LoVo (cell line): ENCODE measurements at regions not wholly inside any gene's neighbourhood (a gene's known extent, or its start where the extent isn't known, plus 50 kb on each side); places are given as distances from the start of the nearest gene placed in this dataset.

ENCODE experiments used
- DNase-seq: peaks from one replicate; pipeline ENCODE4 v3.0.0-alpha.2; 2016; ENCODE audit warnings: low spot score

GRCh38 chr4:22336822-22337221 is 179.0 kb downstream of the ADGRA3 start:
- DNase-seq, result no peak

- DNase-seq, result no peak
Measured at GRCh38 chr4:22334155-22334554, 181.7 kb downstream of the ADGRA3 start.

DNA sequence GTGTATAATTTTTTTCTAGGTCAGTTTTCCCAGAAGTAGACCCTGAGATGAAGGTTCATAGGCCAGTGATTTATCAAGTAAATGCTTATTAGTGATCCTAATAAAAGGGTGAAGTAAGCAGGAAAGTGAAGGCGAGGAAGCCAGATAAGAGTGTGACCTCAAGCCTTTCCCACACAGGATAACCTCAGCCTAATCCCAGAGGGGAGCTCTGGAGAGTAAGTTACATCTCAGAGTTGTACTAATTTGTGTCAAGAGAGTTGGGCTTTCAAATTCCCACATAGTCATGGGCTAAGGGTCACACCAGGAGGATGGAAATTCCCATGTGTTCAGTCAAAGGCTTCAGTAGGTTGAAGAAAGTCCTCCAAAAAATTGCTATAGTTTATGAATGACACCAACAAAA is 191.4 kb downstream of the ADGRA3 start:
- DNase-seq, result no peak

DNA sequence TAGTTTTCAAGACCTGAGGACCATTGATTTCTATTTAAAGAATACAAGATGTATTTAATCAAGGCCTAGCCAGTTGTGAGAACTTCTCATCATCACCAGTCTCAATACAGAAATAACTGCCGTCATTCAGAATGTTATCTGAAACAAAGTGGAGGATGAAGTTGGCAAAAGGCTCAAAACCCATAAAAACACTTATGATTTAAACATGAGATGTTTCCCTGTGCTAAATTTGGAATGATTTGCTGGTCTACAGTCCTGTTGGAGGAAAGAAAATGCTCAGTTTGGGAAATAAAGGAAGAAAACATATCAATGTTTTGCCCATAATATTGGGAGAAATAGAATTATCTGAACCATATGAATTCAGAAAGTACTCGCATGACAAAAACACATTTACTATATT is 192.2 kb downstream of the ADGRA3 start:
- DNase-seq, result no peak

- DNase-seq, result no peak
Measured at GRCh38 chr4:22322996-22323395, 192.9 kb downstream of the ADGRA3 start.

DNA sequence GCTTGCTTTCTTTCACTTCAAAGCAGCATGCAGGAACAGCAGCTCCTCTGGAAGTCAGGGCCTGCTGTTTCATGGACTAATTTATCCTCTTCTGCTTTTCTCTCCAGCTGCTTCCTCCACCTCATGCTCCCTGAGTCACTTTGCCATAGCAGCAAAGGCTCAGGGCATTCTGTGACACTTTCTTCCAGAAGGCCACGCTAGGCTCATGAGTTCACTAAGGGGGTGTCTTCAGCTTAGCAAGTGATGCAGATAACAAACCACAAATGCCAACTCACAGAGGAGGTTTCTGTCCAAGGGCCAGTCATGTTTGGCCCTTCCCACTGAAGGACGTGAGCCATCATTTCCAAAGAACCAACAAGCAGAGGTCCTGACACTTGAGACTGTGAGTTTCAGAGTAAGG is 200.2 kb downstream of the ADGRA3 start:
- DNase-seq, result no peak

- no peak for DNase-seq
Measured at GRCh38 chr4:22313976-22314375, 201.9 kb downstream of the ADGRA3 start.

- no peak for DNase-seq
Measured at GRCh38 chr4:22312113-22312512, 203.8 kb downstream of the ADGRA3 start.

DNA sequence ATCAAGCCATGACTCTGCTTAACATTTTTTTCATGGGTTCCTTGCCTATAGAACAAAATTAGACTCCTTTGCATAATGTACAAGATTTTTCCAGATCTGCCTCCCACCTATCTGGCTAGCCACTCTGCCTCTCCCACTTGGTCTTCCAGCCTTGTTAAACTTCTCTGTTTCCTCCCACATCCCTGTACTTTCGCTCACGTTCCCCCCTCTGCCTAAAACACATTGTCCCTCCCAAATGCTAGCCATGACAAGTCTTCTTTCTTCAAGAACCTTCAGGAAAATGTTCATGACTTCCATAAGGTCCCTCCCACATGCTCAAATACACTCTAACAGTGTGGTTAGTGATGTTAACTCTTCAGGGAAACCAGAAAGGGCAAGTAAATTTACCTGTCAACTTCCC is 214.6 kb downstream of the ADGRA3 start:
- DNase-seq, result no peak

GRCh38 chr4:22299678-22300077 is 216.2 kb downstream of the ADGRA3 start:
- no peak for DNase-seq

DNA sequence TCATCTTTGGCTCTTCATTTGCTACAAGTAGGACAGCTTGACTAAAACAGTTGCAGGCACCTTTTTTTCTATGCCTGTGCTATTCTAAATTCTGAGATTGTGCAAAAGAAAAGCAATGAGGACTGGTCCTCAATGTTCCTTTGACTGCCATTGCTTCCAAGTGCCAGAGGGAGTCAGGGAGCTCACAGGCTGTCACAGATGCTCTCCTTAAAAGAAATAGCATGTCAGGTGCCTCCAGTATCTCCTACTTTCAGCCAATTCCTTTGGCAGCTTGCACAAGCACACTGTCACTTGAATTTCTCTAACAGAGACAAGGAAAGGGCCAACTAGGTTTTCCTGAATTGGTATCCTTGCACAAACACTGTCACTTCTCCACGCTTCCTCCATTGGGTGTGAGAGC is 228.2 kb downstream of the ADGRA3 start:
- DNase-seq, result no peak

GRCh38 chr4:22268350-22269025 is 247.4 kb downstream of the ADGRA3 start:
- no peak for DNase-seq

DNA sequence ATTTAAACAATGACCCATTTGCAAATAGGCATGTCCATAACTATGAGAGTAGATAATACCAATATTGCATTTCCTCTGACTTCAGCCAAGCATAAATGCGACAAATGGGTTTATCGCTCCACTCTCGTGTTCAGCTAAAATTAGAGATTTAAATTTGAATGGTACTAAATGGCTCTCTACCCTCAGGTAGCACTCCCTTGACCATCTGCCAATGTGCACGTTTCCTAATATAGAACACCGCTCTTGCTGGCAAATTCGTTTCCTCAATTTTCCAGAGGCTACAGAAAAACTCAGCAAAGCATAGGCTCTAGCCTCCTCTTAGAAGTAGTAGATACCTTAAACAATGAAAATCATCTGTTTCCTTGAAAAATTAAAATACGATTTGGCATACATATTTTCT is 251.6 kb downstream of the ADGRA3 start:
- no peak for DNase-seq

DNA sequence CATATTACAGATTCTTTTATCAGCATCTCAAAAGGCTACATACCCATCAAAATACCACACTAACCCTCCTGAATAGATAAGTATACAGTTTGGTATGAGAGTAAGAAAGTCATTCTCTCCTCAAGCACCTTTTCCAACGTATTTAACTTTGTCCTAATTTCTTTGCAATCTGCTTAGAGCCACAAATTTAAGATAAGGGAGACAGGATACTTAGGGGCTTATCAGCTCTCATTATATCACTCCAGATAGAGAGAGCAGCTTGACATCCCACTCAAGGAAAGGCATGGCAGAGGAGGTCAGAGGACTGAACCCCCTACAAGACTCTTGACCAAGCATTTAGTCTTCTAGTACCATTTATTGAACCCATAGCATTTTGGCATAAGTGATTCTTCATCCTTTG is 262.4 kb downstream of the ADGRA3 start:
- DNase-seq, result no peak

- no peak for DNase-seq
Measured at GRCh38 chr4:22246847-22247246, 269.0 kb downstream of the ADGRA3 start.

DNA sequence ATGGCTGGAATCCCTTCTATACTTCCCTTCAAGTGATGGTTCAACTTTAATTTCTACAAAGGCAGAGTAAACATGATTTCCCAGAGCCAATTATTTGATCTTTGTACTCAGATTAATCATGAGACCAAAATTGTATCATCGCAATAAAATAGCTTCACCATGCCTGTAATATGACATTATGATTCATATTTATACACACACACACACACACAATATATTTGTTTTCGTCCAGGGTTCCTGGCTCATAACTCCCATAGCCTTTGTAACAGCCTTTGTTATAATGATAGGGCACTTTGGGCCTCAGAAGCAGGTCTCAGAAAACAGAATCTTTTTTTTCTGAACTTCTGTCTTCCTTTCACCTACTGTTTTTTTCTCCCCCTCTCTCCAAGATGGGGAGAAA is 270.6 kb downstream of the ADGRA3 start:
- no peak for DNase-seq

DNA sequence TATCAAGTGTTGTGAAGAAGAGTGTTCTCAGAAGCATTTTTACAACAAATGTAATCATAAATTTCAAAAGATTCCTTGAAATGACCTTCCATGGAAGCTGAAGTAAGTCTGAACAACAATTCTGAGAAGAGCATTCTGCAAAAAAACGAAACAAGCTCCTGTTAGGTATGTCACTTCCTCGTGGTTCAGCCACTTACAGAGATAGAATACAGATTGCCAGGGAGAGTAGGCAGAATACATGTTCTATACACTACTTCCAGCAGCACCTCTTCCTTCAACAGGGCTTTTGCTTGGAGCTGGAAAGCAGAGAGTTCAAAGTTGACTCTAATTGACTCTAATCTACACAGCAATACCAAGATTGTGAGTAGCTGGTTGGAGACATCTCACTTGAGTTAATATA is 274.5 kb downstream of the ADGRA3 start:
- no peak for DNase-seq

DNA sequence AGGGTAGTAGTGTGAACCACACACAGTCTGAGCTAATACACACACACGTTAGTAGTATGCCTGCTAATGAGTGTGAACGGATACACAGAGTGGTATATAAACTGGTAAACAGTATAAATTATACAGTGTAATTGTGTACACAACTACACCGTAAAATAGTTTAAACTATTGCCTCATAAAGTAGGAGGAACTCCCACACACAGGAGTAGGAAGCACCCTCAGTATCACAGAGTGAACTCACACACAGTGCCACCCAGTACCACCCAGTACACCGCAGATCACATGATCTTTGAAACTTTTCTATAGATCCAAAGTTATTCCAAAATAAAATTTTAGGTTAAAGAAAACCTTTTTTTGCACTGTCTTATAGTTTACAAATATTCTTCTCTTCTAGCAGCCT is 275.1 kb downstream of the ADGRA3 start:
- DNase-seq, result no peak

DNA sequence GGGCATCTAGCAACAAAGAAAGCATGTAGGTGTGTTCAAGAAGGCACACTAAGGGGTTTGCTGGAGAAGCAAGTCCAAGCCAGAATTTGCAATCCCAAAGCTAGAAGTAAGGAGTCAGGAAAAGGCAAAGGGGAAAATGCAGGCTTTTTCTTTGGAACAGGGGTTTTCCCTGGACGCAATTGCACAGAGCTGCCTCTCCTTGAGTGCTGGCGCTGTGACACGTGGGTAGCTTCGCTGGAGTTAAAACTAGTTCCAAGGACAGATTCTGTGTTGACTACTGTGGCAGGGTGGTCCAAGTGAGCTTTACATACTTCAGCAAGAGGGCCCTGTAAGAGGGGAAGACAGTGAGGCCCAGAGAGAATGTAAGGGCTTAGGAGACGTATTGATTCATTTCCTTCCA is 277.1 kb downstream of the ADGRA3 start:
- DNase-seq, result no peak

- no peak for DNase-seq
Measured at GRCh38 chr4:22237846-22238494, 277.9 kb downstream of the ADGRA3 start.

GRCh38 chr4:22237155-22237751 is 278.6 kb downstream of the ADGRA3 start:
- no peak for DNase-seq

DNA sequence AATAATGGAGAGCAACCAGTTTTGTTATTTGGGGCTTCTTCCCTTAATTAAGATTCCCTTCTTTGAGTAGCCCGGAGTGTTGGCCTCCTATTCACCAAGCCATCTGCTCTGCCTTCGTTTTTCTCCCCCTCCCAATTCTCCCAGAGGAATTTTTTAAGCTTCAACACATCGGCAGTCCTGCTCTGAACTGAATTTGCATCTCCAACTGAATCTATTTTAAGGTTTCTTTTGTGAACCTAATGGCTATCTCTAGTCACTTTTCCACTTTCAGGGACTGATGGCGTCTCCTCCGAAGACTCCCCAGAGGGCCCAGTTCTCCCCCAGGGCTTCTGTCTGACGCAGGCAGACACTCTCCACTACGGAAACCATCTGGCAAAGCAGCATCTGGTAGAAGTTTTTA is 280.2 kb downstream of the ADGRA3 start:
- no peak for DNase-seq

DNA sequence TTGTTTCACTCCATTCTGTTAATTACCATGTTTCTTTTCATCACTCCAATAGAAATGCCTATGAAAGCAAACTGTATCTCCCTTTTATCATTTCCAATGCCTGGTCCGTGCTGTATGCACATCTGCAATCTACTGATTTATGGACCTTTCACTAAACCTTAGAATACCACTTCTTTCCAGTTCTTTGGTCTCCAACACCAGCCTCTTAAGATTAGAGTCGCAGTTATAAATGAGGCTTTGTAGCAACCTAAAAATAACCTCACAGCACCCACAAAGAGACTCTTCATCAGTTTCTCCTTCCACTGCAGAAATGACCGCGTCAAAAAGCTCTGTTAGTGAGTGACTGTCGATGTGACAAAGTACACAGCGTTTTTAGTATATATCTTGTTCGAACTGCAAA is 282.6 kb downstream of the ADGRA3 start:
- no peak for DNase-seq

- DNase-seq, result no peak
Measured at GRCh38 chr4:22220965-22221364, 272.4 kb upstream of the KCNIP4 start.
